ENCODE measurements at regions not wholly inside any gene's neighbourhood (a gene's known extent, or its start where the extent isn't known, plus 50 kb on each side); places are given as distances from the start of the nearest gene placed in this dataset.

DNA sequence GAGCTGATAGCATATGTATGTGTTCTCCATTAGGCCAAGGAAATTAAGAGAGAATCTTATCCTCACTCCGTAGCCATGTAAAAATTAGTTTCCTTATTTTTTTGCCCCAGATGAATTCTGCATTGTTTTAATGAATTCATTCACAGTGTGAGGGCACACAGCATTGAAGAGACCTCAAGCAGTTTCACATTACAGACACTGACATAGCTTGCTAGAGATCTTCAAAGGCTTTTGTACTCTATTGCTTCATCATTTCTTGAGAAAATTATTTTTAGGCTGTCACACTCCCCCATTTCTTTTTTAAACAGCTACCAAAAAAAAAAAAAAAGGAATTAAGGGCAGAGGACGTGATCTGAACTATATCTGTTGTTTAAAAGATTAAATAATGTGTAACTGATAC is 251.1 kb downstream of the BCAT1 start:
- H3K9me3 ChIP-seq (ENCODE audit: low read length): no peaks in the 10 kb centered on the region
- no peaks in the 10 kb centered on the region for H3K79me2 ChIP-seq (ENCODE audit: low read length)
- H3K36me3 ChIP-seq (ENCODE audit: low read depth, low read length): no peaks in the 10 kb centered on the region
- no peak overlapping the region for H3K4me2 ChIP-seq (ENCODE audit: low read length)
- ChIA-PET CTCF (no interaction called here), POLR2A (ENCODE audit: unreplicated experiment) (no interaction called here)
- no peak overlapping the region for H3K4me3 ChIP-seq (ENCODE audit: low read length)
- H3K4me1 ChIP-seq (ENCODE audit: insufficient read depth, low read length): no peaks in the 10 kb centered on the region
- H3K27ac ChIP-seq (ENCODE audit: low read length): no peak overlapping the region
- DNase-seq (no peak), ATAC-seq (no peak)
- no peaks in the 10 kb centered on the region for H3K27me3 ChIP-seq (ENCODE audit: low read length)
- no TSS peak for BruUV-seq (replicated peaks)
- intact Hi-C loops (cut with micrococcal nuclease): no loop called here
- TF ChIP-seq EZH2 (IDR thresholded peaks at IDR 0.05; ENCODE audit: low read length, unreplicated experiment): no peak
- TF ChIP-seq, protein P1, sequence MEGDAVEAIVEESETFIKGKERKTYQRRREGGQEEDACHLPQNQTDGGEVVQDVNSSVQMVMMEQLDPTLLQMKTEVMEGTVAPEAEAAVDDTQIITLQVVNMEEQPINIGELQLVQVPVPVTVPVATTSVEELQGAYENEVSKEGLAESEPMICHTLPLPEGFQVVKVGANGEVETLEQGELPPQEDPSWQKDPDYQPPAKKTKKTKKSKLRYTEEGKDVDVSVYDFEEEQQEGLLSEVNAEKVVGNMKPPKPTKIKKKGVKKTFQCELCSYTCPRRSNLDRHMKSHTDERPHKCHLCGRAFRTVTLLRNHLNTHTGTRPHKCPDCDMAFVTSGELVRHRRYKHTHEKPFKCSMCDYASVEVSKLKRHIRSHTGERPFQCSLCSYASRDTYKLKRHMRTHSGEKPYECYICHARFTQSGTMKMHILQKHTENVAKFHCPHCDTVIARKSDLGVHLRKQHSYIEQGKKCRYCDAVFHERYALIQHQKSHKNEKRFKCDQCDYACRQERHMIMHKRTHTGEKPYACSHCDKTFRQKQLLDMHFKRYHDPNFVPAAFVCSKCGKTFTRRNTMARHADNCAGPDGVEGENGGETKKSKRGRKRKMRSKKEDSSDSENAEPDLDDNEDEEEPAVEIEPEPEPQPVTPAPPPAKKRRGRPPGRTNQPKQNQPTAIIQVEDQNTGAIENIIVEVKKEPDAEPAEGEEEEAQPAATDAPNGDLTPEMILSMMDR (conservative IDR thresholded peaks at IDR 0.05; ENCODE audit: low read depth, low read length): no peak
- no peak for TF ChIP-seq EZH2phosphoT487 (IDR thresholded peaks at IDR 0.05; ENCODE audit: borderline replicate concordance, low read length)
- H2AFZ ChIP-seq (ENCODE audit: low read length): no peak overlapping the region
- no peaks in the 10 kb centered on the region for H4K20me1 ChIP-seq (ENCODE audit: low read length)
- no peaks in the 10 kb centered on the region for H3F3A ChIP-seq (ENCODE audit: low read length, unreplicated experiment)
- H3K9me2 ChIP-seq (replicated peaks; ENCODE audit: low read length): no peaks in the 10 kb centered on the region
- no peak overlapping the region for H3K9ac ChIP-seq (ENCODE audit: low read length)

DNA sequence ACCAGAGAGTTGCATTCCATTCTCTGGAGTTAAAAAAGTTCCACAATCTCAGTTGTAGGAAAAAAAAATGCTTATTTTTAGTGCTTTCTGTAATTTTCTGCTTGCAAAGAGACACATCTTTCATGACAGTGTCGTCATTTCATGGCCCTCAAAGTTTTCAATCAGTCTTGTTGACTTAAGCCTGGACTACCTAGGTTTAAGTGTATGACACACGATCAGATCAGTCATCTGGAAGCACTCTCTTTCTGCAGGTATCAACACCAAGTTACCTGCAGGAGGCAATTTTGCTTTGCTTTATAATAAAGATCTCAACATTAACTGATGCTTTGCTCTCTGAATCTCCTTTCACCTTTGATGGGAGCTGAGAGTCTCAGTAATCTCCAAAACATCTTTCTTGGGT is 251.6 kb downstream of the BCAT1 start:
- Histone ChIP-seq H3K4me1 (ENCODE audit: insufficient read depth, low read length) (no peaks in the 10 kb centered on the region), H3K9ac (ENCODE audit: low read length) (no peak overlapping the region), H4K20me1 (ENCODE audit: low read length) (no peaks in the 10 kb centered on the region), H3K9me3 (ENCODE audit: low read length) (no peaks in the 10 kb centered on the region), H3K9me2 (replicated peaks; ENCODE audit: low read length) (no peaks in the 10 kb centered on the region), H3K36me3 (ENCODE audit: low read depth, low read length) (no peaks in the 10 kb centered on the region), H3K4me2 (ENCODE audit: low read length) (no peak overlapping the region), H3K79me2 (ENCODE audit: low read length) (no peaks in the 10 kb centered on the region), H3K27ac (ENCODE audit: low read length) (no peak overlapping the region), H3F3A (ENCODE audit: low read length, unreplicated experiment) (no peaks in the 10 kb centered on the region), H2AFZ (ENCODE audit: low read length) (no peak overlapping the region), H3K4me3 (ENCODE audit: low read length) (no peak overlapping the region), H3K27me3 (ENCODE audit: low read length) (no peaks in the 10 kb centered on the region)
- ATAC-seq (no peak), DNase-seq (no peak)
- ChIA-PET POLR2A (ENCODE audit: unreplicated experiment) (no interaction called here), CTCF (no interaction called here)
- no TSS peak for BruUV-seq (replicated peaks)
- TF ChIP-seq, protein P1 (conservative IDR thresholded peaks at IDR 0.05; ENCODE audit: low read depth, low read length): no peak
- TF ChIP-seq EZH2phosphoT487 (IDR thresholded peaks at IDR 0.05; ENCODE audit: borderline replicate concordance, low read length) (no peak), EZH2 (IDR thresholded peaks at IDR 0.05; ENCODE audit: low read length, unreplicated experiment) (no peak)
- intact Hi-C loops (cut with micrococcal nuclease): no loop called here

DNA sequence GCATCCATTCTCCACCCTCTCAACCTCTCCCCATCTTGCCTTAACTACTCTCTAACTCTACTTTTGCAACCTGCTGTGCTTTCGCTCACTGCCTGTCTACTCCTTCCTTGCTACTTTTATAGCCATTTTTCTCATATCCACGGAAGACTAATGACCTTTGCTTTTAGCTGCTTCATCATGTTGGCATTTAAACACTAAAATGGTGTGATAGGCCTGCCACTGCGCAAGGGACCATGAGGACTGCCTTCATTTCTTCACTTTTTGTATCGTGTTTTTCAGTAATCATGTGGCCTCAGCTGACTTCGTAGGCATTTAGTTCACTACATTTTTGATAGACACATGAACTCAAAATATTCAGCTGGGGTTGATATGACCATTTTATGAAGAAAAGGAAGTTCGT is 252.1 kb downstream of the BCAT1 start:
- no peaks in the 10 kb centered on the region for H3K27me3 ChIP-seq (ENCODE audit: low read length)
- no peaks in the 10 kb centered on the region for H3F3A ChIP-seq (ENCODE audit: low read length, unreplicated experiment)
- POLR2A ChIA-PET (ENCODE audit: unreplicated experiment): no interaction called here
- DNase-seq (no peak), ATAC-seq (no peak)
- H2AFZ ChIP-seq (ENCODE audit: low read length): no peak overlapping the region
- intact Hi-C loops (cut with micrococcal nuclease): no loop called here
- TF ChIP-seq EZH2 (IDR thresholded peaks at IDR 0.05; ENCODE audit: low read length, unreplicated experiment): no peak
- no peak for TF ChIP-seq EZH2phosphoT487 (IDR thresholded peaks at IDR 0.05; ENCODE audit: borderline replicate concordance, low read length)
- TF ChIP-seq, protein P1 (conservative IDR thresholded peaks at IDR 0.05; ENCODE audit: low read depth, low read length): no peak
- H3K27ac ChIP-seq (ENCODE audit: low read length): no peak overlapping the region
- H3K9me2 ChIP-seq (replicated peaks; ENCODE audit: low read length): no peaks in the 10 kb centered on the region
- CTCF ChIA-PET: no interaction called here
- no peak overlapping the region for H3K4me3 ChIP-seq (ENCODE audit: low read length)
- H3K4me2 ChIP-seq (ENCODE audit: low read length): no peak overlapping the region
- H3K36me3 ChIP-seq (ENCODE audit: low read depth, low read length): no peaks in the 10 kb centered on the region
- H3K79me2 ChIP-seq (ENCODE audit: low read length): no peaks in the 10 kb centered on the region
- BruUV-seq (replicated peaks): no TSS peak
- H3K9me3 ChIP-seq (ENCODE audit: low read length): no peaks in the 10 kb centered on the region
- H3K4me1 ChIP-seq (ENCODE audit: insufficient read depth, low read length): no peaks in the 10 kb centered on the region
- no peak overlapping the region for H3K9ac ChIP-seq (ENCODE audit: low read length)
- no peaks in the 10 kb centered on the region for H4K20me1 ChIP-seq (ENCODE audit: low read length)

Measured in PC-3 (cell line).